HUES48 (cell line): ENCODE measurements at regions not wholly inside any gene's neighbourhood (a gene's known extent, or its start where the extent isn't known, plus 50 kb on each side); places are given as distances from the start of the nearest gene placed in this dataset.

Source experiments
- H3K27ac ChIP-seq: one replicate; pipeline ENCODE4 v1.7.0; 2013; ENCODE audit warnings: low read depth, low read length, inconsistent platforms
- H3K27me3 ChIP-seq: 2 replicates; pipeline ENCODE4 v1.6.1; 2013; ENCODE audit warnings: mild to moderate bottlenecking, low read length; ENCODE audit not compliant: control insufficient read depth, insufficient read depth
- H3K36me3 ChIP-seq: 2 replicates; pipeline ENCODE4 v1.6.1; 2013; ENCODE audit warnings: low read length; ENCODE audit not compliant: control insufficient read depth, insufficient read depth
- H3K4me1 ChIP-seq: 2 replicates; pipeline ENCODE4 v1.6.1; 2013; ENCODE audit warnings: mild to moderate bottlenecking, low read length; ENCODE audit not compliant: control insufficient read depth, insufficient read depth
- H3K4me3 ChIP-seq: 2 replicates; pipeline ENCODE4 v1.5.1; 2013; ENCODE audit warnings: mild to moderate bottlenecking, low read depth, low read length
- H3K9ac ChIP-seq: 2 replicates; pipeline ENCODE4 v1.6.1; 2013; ENCODE audit warnings: mild to moderate bottlenecking, low read depth, low read length, moderate library complexity
- H3K9me3 ChIP-seq: 2 replicates; pipeline ENCODE4 v1.6.1; 2013; ENCODE audit warnings: low read length; ENCODE audit not compliant: control insufficient read depth, insufficient read depth

GRCh38 chr15:38665586-38666305 is 101.1 kb upstream of the RASGRP1 start:
- Histone ChIP-seq H3K4me3 (no peak overlapping the region), H3K27me3 (no peaks in the 10 kb centered on the region), H3K4me1 (no peaks in the 10 kb centered on the region), H3K9me3 (no peaks in the 10 kb centered on the region), H3K9ac (no peak overlapping the region), H3K36me3 (no peaks in the 10 kb centered on the region), H3K27ac (no peak overlapping the region)

DNA sequence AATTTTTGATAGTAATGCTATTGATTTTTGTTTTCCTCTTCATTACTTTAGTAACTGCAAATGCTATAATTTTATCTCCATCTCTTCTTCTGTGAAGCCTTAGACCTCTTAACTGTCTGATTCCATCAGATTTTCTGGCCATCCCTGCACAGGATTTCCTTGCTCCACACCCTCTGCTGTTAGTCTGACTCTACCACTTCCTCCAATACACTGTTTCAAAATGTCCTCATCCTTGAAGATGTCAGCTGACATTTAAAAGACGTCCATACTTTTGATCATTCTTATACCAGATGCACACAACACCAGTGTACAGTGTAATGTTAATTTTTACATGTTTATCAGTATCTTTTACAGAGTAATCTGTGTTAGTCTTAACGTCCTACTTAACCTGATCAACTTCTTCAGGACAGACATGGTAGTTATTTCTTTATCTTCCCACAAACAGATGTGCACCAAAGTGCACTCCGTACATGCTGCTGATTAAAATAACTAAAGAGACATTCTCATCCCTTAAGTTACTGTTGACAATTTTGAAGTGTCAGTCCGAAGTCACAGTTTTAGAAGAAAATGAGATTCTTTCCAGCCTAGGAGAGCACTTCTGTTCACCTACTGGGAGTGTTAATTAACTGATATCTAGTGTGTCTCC is 102.4 kb upstream of the RASGRP1 start:
- no peak overlapping the region for H3K9ac ChIP-seq
- no peak overlapping the region for H3K27ac ChIP-seq
- no peaks in the 10 kb centered on the region for H3K9me3 ChIP-seq

GRCh38 chr15:38667890-38668850 is 103.6 kb upstream of the RASGRP1 start:
- Histone ChIP-seq H3K36me3 (no peaks in the 10 kb centered on the region), H3K9ac (no peak overlapping the region), H3K27me3 (no peaks in the 10 kb centered on the region)

More for the DNA sequence above, 102.4 kb upstream of the RASGRP1 start:
- no peaks in the 10 kb centered on the region for H3K36me3 ChIP-seq
- H3K4me1 ChIP-seq: no peaks in the 10 kb centered on the region
- H3K27me3 ChIP-seq: no peaks in the 10 kb centered on the region
- no peak overlapping the region for H3K4me3 ChIP-seq

GRCh38 chr15:38668898-38669391 is 104.3 kb upstream of the RASGRP1 start:
- Histone ChIP-seq H3K9me3 (no peaks in the 10 kb centered on the region), H3K4me1 (no peaks in the 10 kb centered on the region), H3K9ac (no peak overlapping the region), H3K4me3 (no peak overlapping the region), H3K27me3 (no peaks in the 10 kb centered on the region), H3K27ac (no peak overlapping the region), H3K36me3 (no peaks in the 10 kb centered on the region)

More at GRCh38 chr15:38667890-38668850, 103.6 kb upstream of the RASGRP1 start:
- Histone ChIP-seq H3K4me3 (no peak overlapping the region), H3K27ac (no peak overlapping the region), H3K4me1 (no peaks in the 10 kb centered on the region), H3K9me3 (no peaks in the 10 kb centered on the region)

GRCh38 chr15:38670128-38671005 is 105.8 kb upstream of the RASGRP1 start:
- Histone ChIP-seq H3K4me3 (no peak overlapping the region), H3K36me3 (no peaks in the 10 kb centered on the region), H3K9me3 (no peaks in the 10 kb centered on the region), H3K4me1 (no peaks in the 10 kb centered on the region), H3K27me3 (no peaks in the 10 kb centered on the region), H3K9ac (no peak overlapping the region), H3K27ac (no peak overlapping the region)

GRCh38 chr15:38671006-38671387 is 106.4 kb upstream of the RASGRP1 start:
- Histone ChIP-seq H3K4me1 (no peaks in the 10 kb centered on the region), H3K9me3 (no peaks in the 10 kb centered on the region), H3K4me3 (no peak overlapping the region), H3K27me3 (no peaks in the 10 kb centered on the region), H3K27ac (no peak overlapping the region), H3K9ac (no peak overlapping the region), H3K36me3 (no peaks in the 10 kb centered on the region)

DNA sequence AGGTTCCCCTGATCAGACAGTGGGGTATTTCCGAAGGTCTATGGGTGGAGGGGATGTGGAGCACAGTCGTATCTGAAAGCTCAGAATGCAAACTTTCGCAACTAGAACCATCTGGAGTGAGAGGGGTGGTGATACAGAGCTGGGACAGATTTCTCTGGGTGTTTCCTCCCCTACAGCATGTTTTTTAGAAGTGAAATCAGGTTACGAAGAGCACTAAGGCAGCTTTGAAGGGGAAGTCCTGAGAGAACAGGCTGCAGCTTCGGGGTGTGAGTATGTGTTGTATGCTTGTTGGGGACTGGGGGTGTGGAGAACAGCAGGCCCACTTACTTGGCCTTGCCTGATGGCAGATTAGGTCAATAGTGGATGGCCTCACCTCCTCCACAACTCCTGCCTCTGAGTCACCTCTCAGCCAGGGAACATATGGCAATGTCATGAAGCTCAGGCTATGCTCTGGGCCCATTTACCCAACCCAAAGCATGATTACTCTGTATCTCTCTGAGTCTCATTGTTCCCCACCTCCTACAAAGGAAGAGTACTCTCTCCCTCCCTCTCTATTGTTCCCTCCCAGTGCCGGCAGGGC is 107.2 kb upstream of the RASGRP1 start:
- Histone ChIP-seq H3K4me3 (no peak overlapping the region), H3K36me3 (no peaks in the 10 kb centered on the region), H3K9me3 (no peaks in the 10 kb centered on the region), H3K27me3 (no peaks in the 10 kb centered on the region), H3K9ac (no peak overlapping the region), H3K27ac (no peak overlapping the region), H3K4me1 (no peaks in the 10 kb centered on the region)

GRCh38 chr15:38672273-38672672 is 107.7 kb upstream of the RASGRP1 start:
- Histone ChIP-seq H3K27ac (no peak overlapping the region), H3K9ac (no peak overlapping the region)

DNA sequence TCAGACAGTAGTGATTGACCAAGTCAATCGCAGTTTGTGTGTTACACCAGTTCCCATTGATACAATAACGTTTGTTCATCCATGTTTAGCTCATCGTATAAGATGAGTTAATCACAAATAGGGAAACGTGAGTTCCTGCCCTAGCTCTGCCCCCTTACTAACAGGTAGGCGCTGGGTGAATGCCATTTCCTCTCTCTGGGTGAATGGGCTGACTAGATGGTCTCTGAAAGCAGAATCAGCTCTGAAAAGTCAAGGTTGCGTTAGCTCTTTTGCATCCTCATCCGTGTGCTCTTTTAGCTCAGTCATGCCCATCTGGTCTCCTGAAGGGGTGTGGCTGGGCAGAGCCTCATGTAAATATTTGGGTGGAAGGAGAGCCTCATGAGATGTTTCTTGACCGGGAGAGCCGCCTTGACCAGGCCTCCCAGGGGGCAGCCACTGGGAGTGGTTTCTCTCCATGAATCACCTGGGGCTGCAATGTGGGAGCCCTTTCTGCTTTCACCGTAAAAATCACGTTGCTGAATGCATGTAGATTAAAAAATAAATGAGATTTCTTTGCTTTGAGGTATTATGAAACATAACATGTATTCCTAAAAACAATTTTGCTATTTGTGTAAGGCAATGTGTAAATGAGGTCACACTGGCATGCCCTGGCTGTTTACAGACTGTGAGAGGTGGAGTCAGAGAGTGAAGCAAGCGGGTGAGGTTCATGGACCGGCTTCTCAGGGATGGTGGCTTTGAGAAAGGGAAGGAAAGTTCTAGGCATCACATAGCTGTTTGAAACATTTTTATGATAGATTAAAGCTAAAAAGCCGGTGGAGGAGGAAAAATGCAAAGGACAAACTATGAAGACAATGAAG is 108.4 kb upstream of the RASGRP1 start:
- no peak overlapping the region for H3K27ac ChIP-seq
- H3K9me3 ChIP-seq: no peaks in the 10 kb centered on the region
- no peaks in the 10 kb centered on the region for H3K36me3 ChIP-seq
- no peak overlapping the region for H3K4me3 ChIP-seq
- H3K9ac ChIP-seq: no peak overlapping the region
- no peaks in the 10 kb centered on the region for H3K27me3 ChIP-seq
- H3K4me1 ChIP-seq: no peaks in the 10 kb centered on the region

More at GRCh38 chr15:38672273-38672672, 107.7 kb upstream of the RASGRP1 start:
- no peaks in the 10 kb centered on the region for H3K9me3 ChIP-seq
- no peak overlapping the region for H3K4me3 ChIP-seq
- no peaks in the 10 kb centered on the region for H3K36me3 ChIP-seq
- H3K27me3 ChIP-seq: no peaks in the 10 kb centered on the region
- no peaks in the 10 kb centered on the region for H3K4me1 ChIP-seq
